NCI-H82 (cell line): ENCODE measurements at regions not wholly inside any gene's neighbourhood (a gene's known extent, or its start where the extent isn't known, plus 50 kb on each side); places are given as distances from the start of the nearest gene placed in this dataset.

ENCODE experiments used
- DNase-seq: peaks from one replicate; lab custom pipeline; 2025; lab: John Stamatoyannopoulos, UW

DNA sequence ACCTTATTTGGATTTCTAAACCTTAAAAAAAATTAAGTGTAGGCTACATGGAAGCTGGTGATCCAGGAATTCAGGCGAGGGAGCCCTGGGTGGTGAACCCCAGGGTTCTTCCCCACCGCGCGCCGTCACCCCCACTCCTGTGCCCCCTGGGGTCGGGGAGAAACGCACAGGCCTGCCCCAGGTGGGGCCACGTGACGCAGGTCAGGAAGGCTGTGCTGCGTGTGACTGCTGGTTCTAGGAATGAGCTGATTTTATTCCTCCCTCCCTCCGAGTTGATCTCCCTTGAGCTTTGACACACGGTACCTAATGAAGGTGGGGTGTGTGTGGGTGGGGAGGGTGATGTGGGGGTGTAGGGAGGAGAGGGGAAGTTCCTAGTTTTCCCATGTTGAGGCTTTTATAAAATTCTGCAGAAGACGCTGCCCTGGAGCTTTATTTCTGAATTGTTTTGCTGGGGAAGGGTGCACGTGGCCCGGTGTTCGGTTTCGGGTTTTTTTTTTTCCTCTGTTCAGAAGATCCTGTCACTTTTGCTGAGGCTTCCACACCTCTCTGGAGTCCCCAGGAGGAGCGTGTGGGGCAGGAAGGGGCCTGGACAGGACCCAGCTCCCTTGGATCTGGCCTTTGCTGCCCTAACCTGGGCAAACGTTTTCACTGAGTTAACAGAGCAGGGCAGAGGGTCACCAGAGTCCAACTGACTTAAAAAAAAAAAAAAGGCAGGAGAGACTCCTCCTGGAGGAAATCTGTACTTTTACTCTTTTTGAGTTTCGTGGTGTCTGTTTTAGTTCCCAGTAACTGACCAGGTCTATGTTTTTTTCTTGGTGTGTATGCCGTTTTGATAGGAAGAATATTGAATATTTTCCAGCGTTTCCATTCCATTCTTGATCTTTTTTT is 55.8 kb upstream of the GSE1 start:
- DNase-seq = peak; percentile 75

DNA sequence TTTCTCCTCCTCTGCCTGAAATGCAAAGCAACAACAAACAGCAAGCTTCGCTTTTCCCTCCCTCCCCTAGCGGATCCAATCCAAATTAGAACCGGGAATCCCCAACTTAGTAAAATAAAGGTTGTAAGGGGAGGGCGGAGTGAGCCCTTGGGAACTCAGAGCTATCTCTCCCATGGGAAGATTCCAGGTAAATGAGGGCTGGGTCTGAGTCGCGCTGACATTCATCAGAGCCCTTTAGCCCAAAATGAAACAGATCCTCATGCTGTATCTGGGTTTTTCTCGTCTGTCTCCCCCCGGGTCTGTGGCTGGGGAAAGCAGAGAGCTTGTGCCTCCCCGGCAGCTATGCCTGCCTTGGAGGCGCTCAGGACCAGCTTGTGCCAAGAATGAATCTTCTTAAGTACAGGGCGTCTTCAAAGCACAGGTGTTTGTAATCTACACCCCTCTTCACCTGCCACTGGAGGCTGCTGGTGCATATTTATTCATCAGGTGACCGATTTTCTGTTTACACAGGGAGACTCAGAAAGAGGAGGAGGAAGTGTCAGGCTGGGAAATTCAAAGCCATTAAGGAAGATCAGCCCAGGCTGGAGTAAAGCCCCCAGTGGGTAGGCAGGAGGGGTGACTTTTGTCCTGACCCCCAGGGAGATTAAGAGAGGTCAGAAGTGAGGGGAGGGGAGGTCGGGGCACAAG is 55.0 kb upstream of the GSE1 start:
- peak; percentile 76 for DNase-seq

DNA sequence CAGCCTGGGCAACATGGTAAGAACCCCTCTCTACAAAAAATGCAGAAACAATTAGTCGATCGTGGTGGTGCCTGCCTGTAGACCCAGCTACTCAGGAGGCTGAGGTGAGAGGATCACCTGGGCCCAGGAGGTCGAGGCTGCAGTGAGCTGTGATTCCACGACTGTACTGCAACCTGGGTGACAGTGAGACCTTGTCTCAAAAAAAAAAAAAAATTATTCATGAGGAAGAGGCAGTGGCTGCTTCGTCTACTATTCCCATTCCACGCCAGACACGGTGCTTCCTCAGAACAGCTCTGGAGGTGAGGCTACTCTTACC is 52.2 kb upstream of the GSE1 start:
- DNase-seq = no peak

DNA sequence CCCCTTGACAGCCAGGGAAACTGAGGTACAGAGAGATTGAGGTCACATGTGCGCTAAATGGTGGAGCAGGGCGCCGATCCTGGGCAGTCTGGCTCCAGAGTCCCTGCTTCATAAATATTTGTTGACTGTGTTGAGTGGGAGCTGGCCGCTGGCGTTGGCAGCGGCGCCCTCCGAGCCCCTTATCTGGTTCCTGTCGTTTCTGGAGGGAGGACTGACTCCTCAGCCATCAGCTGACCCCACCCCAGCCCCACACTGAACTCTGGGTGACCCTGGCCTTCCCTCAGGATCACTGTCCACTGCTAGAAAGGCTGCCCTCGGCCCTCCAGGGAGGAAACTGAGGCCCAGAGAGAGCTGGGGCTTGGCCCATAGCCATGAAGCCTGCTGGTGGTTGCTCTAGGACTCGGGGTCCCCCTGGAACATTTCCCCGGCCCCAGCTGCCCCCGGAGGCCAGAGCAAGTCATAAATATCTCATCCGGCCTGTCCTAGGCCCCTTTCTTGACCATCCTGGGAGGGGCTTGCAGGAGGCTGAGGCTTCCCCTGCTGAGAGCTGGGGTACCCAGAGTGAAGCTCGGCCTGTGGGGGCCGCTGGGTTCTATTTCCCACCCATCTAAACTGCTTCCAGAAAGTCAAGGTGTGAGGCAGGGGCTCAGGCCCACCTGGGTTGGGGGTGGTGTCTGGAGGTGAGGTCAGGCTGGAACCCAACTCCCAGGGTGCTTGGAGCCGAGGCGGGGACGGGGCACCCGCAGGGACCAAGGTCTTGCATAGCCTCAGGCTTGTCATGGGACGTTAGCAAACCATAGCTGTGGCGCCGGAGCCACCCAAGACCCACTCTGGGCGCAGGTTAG is 51.7 kb upstream of the GSE1 start:
- DNase-seq = no peak

DNA sequence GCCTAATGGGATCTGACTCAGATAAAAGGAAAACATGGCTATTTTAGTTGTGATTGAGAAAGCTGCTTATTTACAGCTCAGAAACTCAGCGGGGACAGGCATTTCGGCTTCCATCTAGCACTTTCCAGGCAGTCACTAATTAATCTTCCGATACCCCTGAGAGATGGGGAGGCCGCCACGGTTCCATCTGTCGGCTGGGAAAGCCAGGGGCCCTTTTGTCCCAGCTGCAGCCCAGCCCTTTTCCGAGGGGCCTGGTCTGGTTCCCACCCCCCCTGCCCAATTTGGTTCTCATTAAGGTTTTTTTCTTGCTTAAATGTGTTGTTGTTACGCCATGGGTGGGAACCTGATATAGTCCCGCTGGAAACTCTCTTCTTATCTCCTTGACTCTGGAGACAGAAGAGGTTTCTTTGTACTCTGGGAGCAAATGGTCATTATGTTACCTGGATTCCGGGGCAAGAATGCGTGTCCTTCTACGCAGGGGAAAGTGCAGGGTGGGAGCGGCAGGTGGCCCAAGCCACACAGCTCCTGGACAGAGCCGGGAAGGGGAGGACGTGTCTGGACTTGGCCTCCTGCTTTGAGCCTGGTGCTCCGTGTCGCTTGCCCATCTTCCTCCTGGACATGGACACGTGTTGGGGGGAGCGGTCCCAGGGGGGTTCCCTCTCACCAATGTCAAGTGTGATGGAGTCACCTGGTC is 50.9 kb upstream of the GSE1 start:
- DNase-seq = peak; percentile 78

DNA sequence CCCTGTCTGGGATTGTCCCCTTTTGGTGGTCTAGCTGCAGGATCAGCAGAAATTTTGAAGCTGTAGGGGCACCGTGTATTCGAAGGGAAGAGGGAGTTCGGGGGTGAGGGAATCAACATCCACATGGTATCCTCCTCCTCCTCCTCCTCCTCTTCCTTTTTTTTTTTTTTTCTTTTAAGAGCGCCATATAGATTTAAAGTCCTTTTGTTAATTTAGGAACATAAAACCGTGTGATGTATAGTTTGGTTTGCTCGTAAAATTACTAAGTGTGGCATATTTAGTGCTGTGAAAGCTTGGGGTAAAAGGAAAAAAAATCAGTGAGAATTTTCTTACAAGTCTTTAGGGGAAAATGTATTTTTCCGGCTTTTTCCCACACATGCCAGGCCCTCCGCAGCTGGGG is 50.1 kb upstream of the GSE1 start:
- no peak for DNase-seq
